GM06990 (cell line): ENCODE measurements at regions not wholly inside any gene's neighbourhood (a gene's known extent, or its start where the extent isn't known, plus 50 kb on each side); places are given as distances from the start of the nearest gene placed in this dataset.

ENCODE experiments used
- DNase-seq: peaks from one replicate; pipeline ENCODE4 v3.0.0-alpha.2; 2011; ENCODE audit not compliant: insufficient read length; ENCODE audit errors: extremely low read depth
- H3K27me3 ChIP-seq: replicated peaks from 2 replicates; pipeline ENCODE4 v1.6.0; 2011; ENCODE audit warnings: low read length; ENCODE audit not compliant: control insufficient read depth, insufficient read depth
- H3K36me3 ChIP-seq: 2 replicates; pipeline ENCODE4 v1.5.1; 2011; ENCODE audit warnings: low read length; ENCODE audit not compliant: control insufficient read depth, insufficient read depth
- H3K4me3 ChIP-seq: replicated peaks from 2 replicates; pipeline ENCODE4 v1.5.1; 2011; ENCODE audit warnings: low read depth, mild to moderate bottlenecking, control low read depth, low read length
- TF ChIP-seq, protein P1 (sequence below): IDR thresholded peaks from 2 replicates; pipeline ENCODE4 v1.5.1; 2011; ENCODE audit warnings: low read length, control low read depth, mild to moderate bottlenecking, inconsistent platforms; ENCODE audit not compliant: insufficient read depth, poor library complexity, severe bottlenecking

DNA sequence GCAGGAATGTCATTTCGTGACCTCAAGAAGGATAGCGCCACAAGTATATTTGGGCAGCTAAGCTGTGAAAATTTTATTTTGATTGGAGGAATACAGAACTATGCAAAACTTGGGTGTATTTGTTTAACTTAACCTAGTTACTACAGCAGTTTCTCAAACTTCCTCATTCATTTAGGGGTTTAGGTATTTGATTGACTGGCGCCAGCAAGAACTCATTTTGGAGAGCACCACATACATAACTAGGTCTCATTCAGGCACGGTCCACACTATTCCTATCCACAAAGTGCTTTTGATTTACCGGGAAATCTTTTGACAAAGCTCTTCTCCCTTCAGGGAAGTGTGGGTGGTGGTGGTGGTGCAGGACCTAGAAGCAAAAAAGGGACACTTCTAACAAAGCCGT lies 155.1 kb upstream of the NRIP1 start:
- TF ChIP-seq, protein P1, sequence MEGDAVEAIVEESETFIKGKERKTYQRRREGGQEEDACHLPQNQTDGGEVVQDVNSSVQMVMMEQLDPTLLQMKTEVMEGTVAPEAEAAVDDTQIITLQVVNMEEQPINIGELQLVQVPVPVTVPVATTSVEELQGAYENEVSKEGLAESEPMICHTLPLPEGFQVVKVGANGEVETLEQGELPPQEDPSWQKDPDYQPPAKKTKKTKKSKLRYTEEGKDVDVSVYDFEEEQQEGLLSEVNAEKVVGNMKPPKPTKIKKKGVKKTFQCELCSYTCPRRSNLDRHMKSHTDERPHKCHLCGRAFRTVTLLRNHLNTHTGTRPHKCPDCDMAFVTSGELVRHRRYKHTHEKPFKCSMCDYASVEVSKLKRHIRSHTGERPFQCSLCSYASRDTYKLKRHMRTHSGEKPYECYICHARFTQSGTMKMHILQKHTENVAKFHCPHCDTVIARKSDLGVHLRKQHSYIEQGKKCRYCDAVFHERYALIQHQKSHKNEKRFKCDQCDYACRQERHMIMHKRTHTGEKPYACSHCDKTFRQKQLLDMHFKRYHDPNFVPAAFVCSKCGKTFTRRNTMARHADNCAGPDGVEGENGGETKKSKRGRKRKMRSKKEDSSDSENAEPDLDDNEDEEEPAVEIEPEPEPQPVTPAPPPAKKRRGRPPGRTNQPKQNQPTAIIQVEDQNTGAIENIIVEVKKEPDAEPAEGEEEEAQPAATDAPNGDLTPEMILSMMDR, result no peak
- Histone ChIP-seq H3K27me3 (no peaks in the 10 kb centered on the region), H3K4me3 (no peak overlapping the region), H3K36me3 (no peaks in the 10 kb centered on the region)
- no peak for DNase-seq

DNA sequence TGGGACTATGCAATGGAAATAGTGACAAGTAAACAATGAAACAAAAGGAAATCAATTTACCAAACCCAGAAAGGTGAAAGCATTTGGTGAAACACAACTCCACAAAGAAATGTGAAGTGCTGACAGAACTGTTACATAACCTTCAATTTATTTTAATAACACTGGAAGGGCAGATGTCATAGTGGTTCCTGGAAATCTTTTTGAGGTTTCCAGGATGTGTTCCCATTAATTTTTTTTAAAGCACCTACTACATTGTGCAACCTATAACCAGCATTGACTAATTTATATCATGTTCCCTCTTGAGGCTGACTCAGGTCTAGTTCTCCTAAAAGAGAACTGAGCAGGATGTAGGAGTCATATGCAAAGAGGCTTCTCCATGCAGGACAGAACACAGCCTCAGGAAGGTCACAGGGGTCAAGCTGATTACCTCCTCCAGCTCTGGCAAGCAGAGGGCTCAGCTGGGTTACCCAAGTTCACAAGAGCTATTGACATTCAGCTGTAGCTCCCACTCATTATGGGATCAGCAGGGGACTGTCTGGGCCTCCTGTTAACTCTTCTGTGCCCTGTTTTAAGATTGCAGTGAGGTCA lies 157.1 kb upstream of the NRIP1 start:
- Histone ChIP-seq H3K27me3 (no peaks in the 10 kb centered on the region), H3K36me3 (no peaks in the 10 kb centered on the region), H3K4me3 (no peak overlapping the region)
- TF ChIP-seq, protein P1, result no peak
- DNase-seq, result no peak

DNA sequence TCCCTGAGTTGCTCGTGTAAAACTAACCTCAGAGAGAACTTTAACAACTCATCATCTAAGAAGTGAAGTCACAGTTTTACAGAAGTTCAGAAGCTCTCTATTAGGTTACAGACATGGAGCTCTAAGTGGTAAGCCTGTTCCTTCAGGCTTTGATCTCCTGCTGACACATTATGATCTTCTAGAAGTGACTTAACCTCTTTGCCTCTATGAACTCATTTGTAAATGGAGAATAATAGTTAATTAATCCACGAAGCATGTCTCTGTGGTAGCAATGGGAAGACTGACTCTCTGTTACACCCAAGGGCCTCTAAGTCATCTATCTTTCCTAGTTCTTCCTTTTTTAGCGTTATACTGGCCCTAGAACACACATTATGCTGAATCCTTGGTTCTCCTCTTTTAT lies 157.9 kb upstream of the NRIP1 start:
- H3K4me3 ChIP-seq, result no peak overlapping the region
- no peaks in the 10 kb centered on the region for H3K36me3 ChIP-seq
- no peak for DNase-seq
- H3K27me3 ChIP-seq, result no peaks in the 10 kb centered on the region
- TF ChIP-seq, protein P1, result no peak

DNA sequence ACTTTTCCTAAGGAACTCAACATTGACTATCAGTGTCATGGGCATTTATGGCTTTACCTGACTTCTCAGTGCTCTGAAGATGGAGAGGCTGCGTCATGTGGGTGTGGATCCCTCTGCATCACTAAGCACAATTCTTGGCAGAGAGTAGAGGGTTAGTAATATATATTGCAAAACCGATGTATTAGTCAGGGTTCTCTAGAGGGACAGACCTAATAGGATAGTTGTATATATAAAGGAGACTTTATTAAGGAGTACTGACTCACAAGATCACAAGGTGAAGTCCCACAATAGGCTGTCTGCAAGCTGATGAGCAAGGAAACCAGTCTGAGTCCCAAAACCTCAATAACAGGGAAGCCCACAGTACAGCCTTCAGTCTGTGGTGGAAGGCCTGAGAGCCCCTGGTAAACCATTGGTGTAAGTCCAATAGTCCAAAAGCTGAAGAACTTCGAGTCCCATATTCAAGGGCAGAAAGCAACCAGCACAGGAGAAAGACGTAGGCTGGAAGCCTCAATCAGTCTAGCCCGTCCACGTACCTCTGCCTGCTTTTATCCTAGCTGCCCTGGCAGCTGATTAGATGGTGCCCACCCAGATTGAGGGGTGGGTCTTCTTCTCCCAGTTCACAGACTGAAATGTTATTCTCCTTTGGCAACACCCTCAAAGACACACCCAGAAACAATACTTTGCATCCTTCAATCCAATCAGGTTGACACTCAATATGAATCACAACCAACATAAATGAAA lies 159.7 kb upstream of the NRIP1 start:
- Histone ChIP-seq H3K4me3 (no peak overlapping the region), H3K27me3 (no peaks in the 10 kb centered on the region), H3K36me3 (no peaks in the 10 kb centered on the region)
- TF ChIP-seq, protein P1, result no peak
- DNase-seq, result no peak

- TF ChIP-seq, protein P1, result no peak
- Histone ChIP-seq H3K36me3 (no peaks in the 10 kb centered on the region), H3K4me3 (no peak overlapping the region), H3K27me3 (no peaks in the 10 kb centered on the region)
- no peak for DNase-seq
These were observed 163.1 kb upstream of the NRIP1 start for GRCh38 chr21:15227919-15228318.
